Neural progenitor cell (in vitro differentiated cells): ENCODE measurements at regions not wholly inside any gene's neighbourhood (a gene's known extent, or its start where the extent isn't known, plus 50 kb on each side); places are given as distances from the start of the nearest gene placed in this dataset.

Experiments
- EZH2 ChIP-seq: fragments of 200-600 bp; sonication (generic); IDR thresholded peaks from 2 replicates; pipeline ENCODE4 v1.6.1; 2017; ENCODE audit warnings: antibody characterized with exemption, mild to moderate bottlenecking, moderate library complexity
- EZH2phosphoT487 ChIP-seq: fragments of 200-600 bp; sonication (generic); IDR thresholded peaks from 2 replicates; pipeline ENCODE4 v1.6.1; 2017; ENCODE audit warnings: antibody characterized with exemption
- TF ChIP-seq, protein P1 (sequence below): fragments of 200-600 bp; sonication (generic); IDR thresholded peaks from 2 replicates; pipeline ENCODE4 v1.5.1; 2017; ENCODE audit warnings: antibody characterized with exemption, mild to moderate bottlenecking

DNA sequence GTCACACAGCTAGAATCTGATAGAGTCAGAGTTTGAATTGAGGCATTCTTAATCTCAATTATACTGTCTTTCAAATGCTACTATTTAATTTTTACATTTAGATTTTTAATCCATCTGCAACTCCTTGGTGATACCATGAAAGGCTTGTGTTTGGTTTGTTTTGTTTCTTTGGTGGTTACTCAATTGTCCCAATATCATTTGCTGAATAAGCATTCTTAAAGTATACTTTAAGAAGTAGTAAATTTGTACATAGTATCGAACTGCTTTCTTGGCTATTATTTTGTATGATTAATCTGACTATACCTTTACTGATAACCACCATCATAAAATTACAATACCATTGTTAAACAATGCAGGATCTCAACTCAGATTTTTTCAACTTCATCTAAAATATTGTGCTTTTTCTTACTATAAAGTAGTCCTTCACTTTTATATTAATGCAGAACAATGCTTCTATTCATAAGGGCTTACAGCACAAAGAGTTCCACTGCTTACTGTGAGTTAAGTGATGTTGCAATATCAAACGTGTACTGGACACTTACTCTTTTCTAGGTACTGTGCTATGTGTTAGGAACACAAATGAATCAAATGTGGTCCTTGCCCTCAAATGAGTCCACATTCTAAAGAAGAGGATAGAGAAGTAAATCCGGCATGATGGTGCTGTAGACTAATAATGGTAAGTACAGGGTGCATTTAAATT is 111.2 kb upstream of the GRIA3 start:
- TF ChIP-seq, protein P1, sequence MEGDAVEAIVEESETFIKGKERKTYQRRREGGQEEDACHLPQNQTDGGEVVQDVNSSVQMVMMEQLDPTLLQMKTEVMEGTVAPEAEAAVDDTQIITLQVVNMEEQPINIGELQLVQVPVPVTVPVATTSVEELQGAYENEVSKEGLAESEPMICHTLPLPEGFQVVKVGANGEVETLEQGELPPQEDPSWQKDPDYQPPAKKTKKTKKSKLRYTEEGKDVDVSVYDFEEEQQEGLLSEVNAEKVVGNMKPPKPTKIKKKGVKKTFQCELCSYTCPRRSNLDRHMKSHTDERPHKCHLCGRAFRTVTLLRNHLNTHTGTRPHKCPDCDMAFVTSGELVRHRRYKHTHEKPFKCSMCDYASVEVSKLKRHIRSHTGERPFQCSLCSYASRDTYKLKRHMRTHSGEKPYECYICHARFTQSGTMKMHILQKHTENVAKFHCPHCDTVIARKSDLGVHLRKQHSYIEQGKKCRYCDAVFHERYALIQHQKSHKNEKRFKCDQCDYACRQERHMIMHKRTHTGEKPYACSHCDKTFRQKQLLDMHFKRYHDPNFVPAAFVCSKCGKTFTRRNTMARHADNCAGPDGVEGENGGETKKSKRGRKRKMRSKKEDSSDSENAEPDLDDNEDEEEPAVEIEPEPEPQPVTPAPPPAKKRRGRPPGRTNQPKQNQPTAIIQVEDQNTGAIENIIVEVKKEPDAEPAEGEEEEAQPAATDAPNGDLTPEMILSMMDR: no peak
- no peak for TF ChIP-seq EZH2
- TF ChIP-seq EZH2phosphoT487: no peak
